OCI-LY7 (cell line): ENCODE measurements at regions not wholly inside any gene's neighbourhood (a gene's known extent, or its start where the extent isn't known, plus 50 kb on each side); places are given as distances from the start of the nearest gene placed in this dataset.

Source experiments
- EZH2phosphoT487 ChIP-seq: fragments of 200-600 bp; sonication (generic); IDR thresholded peaks from 2 replicates; pipeline ENCODE4 v1.6.1; 2018; ENCODE audit warnings: low read depth, borderline replicate concordance, mild to moderate bottlenecking, mixed run types, antibody characterized with exemption, low read length, moderate library complexity, mixed read lengths
- TF ChIP-seq, protein P1 (sequence below): fragments of 200-600 bp; sonication (generic); conservative IDR thresholded peaks from 2 replicates; pipeline ENCODE4 v1.5.1; 2014; ENCODE audit warnings: mild to moderate bottlenecking, antibody characterized with exemption, low read length, moderate library complexity, mixed read lengths

DNA sequence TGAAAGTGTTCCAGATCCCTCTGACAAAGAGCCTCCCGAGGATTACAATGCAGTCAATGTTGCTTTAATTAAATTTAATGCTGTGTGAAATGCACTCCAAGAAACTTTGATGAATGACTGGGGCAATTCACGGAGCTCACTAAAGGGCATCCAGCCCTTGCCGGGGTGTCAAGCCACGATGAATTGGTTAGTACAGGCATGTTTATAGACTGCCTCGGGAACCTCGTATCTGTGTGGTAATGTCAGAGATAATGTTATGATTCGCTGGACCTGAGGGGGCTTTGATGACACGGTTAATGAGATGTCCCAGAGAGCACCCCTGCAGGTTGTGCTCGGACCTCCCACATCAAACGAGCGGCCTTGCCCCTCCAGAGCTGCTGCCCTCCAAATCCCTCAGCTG is 428.8 kb downstream of the NKX6-1 start:
- TF ChIP-seq, protein P1, sequence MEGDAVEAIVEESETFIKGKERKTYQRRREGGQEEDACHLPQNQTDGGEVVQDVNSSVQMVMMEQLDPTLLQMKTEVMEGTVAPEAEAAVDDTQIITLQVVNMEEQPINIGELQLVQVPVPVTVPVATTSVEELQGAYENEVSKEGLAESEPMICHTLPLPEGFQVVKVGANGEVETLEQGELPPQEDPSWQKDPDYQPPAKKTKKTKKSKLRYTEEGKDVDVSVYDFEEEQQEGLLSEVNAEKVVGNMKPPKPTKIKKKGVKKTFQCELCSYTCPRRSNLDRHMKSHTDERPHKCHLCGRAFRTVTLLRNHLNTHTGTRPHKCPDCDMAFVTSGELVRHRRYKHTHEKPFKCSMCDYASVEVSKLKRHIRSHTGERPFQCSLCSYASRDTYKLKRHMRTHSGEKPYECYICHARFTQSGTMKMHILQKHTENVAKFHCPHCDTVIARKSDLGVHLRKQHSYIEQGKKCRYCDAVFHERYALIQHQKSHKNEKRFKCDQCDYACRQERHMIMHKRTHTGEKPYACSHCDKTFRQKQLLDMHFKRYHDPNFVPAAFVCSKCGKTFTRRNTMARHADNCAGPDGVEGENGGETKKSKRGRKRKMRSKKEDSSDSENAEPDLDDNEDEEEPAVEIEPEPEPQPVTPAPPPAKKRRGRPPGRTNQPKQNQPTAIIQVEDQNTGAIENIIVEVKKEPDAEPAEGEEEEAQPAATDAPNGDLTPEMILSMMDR: no peak
- no peak for TF ChIP-seq EZH2phosphoT487
